ENCODE measurements at regions not wholly inside any gene's neighbourhood (a gene's known extent, or its start where the extent isn't known, plus 50 kb on each side); places are given as distances from the start of the nearest gene placed in this dataset.

DNA sequence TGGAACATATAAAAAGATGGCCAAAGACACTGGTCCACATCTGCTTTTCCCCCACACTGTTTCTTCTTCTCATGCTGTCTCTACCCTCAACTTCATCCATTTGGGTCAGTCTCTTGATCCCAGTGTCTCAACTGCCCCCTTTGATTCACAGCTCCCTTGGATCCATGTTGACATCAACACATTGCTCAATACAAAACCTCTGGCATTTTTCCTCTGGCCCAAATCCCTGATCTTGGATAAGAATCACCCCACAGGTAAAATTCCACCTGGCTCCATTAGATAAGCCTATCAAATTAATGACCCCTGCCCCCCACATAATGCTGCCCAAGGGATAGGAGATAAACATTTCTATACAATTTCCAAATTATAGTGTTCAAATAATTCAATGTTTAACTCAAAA is 229.8 kb downstream of the TLE1 start (continued):
- TF ChIP-seq XRCC4 (IDR thresholded peaks at IDR 0.05; ENCODE audit: extremely low read depth, insufficient read depth, insufficient read length) (no peak), HIVEP1 (CRISPR knock-in tag; IDR thresholded peaks at IDR 0.05) (no peak), NCOA1 (IDR thresholded peaks at IDR 0.05; ENCODE audit: low read depth) (no peak)

- FAIRE-seq (no peak), DNase-seq (ENCODE audit: extremely low read depth in 1 of 4, low spot score in 3 of 4) (no peak), ATAC-seq (no peak)
- 0% methylated on average over 2 of the region's 2 CpGs for WGBS (ENCODE audit: insufficient coverage, low coverage, missing lambda C conversion rate)
- Histone ChIP-seq H3K4me3 (no peak overlapping the region), H3K4me2 (ENCODE audit: insufficient read depth, low read length) (no peak overlapping the region), H3K27me3 (ENCODE audit: control insufficient read depth in 2 of 2, insufficient read depth in 2 of 2, low read length in 2 of 2) (no peaks in the 10 kb centered on the region), H3K79me2 (ENCODE audit: control insufficient read depth, insufficient read depth, low read length) (no peaks in the 10 kb centered on the region), H3K4me1 (replicated peaks in 1 of 2; ENCODE audit: control insufficient read depth in 2 of 2, insufficient read depth in 2 of 2, low read length in 2 of 2) (no peaks in the 10 kb centered on the region), H3K9ac (ENCODE audit: insufficient read depth in 1 of 2, low read depth in 2 of 2, low read length in 2 of 2) (no peak overlapping the region), H3K36me3 (ENCODE audit: control insufficient read depth, insufficient read depth, low read length) (no peaks in the 10 kb centered on the region), H4K20me1 (replicated peaks; ENCODE audit: control insufficient read depth, insufficient read depth, low read length) (no peaks in the 10 kb centered on the region), H3K9me3 (replicated peaks; ENCODE audit: control insufficient read depth, insufficient read depth, low read depth, low read length) (no peaks in the 10 kb centered on the region), H3K9me1 (ENCODE audit: control insufficient read depth, insufficient read depth, low read length) (no peaks in the 10 kb centered on the region), H3K27ac (ENCODE audit: extremely low read depth, low read depth, low read length) (no peak overlapping the region), H2AFZ (ENCODE audit: low read depth, low read length) (no peak overlapping the region)
- BruUV-seq (replicated peaks): no TSS peak
- ChIA-PET CTCF (ENCODE audit: low intra/inter-chr PET ratio) (no interaction called here), POLR2A (interaction anchor here (0.7 kb wide), 1 partner anchor 9 kb away, joined by 3 read pairs; no protein-coding TSS in a partner anchor)
- intact Hi-C loops (cut with micrococcal nuclease): no loop called here
- no peak for TF ChIP-seq TAF9B (IDR thresholded peaks at IDR 0.05; ENCODE audit: partially characterized antibody)
- in situ Hi-C loops (cut with MboI): no loop called here
These were observed 232.8 kb downstream of the TLE1 start for GRCh38 chr9:81456431-81457006.
